GM12864 (cell line): ENCODE measurements at regions not wholly inside any gene's neighbourhood (a gene's known extent, or its start where the extent isn't known, plus 50 kb on each side); places are given as distances from the start of the nearest gene placed in this dataset.

Source experiments
- DNase-seq: peaks from one replicate; pipeline ENCODE4 v3.0.0-alpha.2; 2011; ENCODE audit warnings: low read depth
- H3K4me3 ChIP-seq: 2 replicates; pipeline ENCODE4 v1.5.1; 2011; ENCODE audit warnings: mild to moderate bottlenecking, low read depth, low read length, control low read depth
- CTCF ChIP-seq: IDR thresholded peaks from 2 replicates; pipeline ENCODE4 v1.5.1; 2011; ENCODE audit warnings: low read depth, mild to moderate bottlenecking, moderate library complexity, low read length, control low read depth, inconsistent platforms; ENCODE audit errors: missing control alignments

- no peak for TF ChIP-seq CTCF
- no peak for DNase-seq
- no peak overlapping the region for H3K4me3 ChIP-seq
Observed at GRCh38 chr3:154749514-154749913, 319.5 kb upstream of the GPR149 start.

DNA sequence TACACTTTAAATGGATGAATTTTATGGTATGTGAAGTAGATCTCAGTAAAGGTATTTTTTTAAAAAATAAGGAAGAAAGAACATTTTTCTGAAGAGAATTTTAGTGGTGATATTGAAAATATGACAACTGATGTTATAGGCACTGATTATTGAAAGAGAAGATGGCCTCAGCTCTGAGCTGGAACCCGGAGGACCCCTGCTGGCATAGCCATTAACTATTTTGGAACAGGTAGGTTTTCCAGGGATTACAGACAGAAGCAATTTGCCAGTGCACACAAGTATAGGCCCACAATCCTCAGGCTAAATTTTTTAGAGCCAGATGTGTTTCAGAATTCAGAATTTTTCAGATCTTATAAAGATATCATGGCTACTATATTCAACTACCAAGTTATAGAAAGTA is 315.9 kb upstream of the GPR149 start:
- DNase-seq = no peak
- no peak overlapping the region for H3K4me3 ChIP-seq
- no peak for TF ChIP-seq CTCF

DNA sequence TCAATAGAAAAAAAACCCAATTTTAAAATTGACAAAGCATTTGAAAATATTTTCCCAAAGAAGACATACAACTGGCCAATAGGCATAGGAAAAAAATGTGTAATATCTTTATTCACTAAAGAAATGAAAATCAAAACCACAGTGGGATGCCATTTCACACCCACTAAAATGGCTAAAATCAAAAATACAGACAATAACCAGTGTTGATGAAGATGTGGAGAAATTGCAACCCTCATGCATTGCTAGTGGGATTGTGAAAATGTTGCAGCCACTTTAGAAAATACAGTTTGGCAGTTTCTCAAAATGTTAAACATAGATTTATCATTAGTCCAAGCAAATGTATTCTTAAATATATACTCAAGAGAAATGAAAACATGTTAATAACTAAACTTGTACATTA is 315.1 kb upstream of the GPR149 start:
- TF ChIP-seq CTCF = no peak
- DNase-seq = no peak
- no peak overlapping the region for H3K4me3 ChIP-seq

- DNase-seq = no peak
- H3K4me3 ChIP-seq = no peak overlapping the region
- no peak for TF ChIP-seq CTCF
Observed at GRCh38 chr3:154743418-154743817, 313.4 kb upstream of the GPR149 start.

- TF ChIP-seq CTCF = no peak
- H3K4me3 ChIP-seq = no peak overlapping the region
- no peak for DNase-seq
Observed at GRCh38 chr3:154734468-154734867, 304.5 kb upstream of the GPR149 start.

GRCh38 chr3:154730186-154730585 is 300.2 kb upstream of the GPR149 start:
- DNase-seq = no peak
- TF ChIP-seq CTCF = no peak
- no peak overlapping the region for H3K4me3 ChIP-seq

DNA sequence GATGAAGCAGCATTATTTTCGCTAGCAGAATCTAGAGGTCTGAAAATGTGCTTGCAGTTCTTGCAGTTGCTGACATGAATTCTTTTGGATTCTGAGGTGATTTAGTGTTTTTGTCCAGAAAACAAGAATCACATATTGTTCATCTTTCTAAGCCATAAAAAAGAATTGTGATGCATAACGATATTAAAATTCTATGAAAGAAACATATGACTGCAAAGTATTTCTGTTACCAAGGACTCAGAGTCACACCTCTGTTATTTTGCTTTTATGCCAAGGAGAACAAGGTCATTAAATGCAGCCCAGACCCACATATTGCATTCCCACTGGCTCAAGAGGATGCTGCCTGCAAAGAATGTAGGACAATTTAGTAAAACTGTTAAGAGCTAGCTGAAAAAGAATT is 299.8 kb upstream of the GPR149 start:
- TF ChIP-seq CTCF = no peak
- no peak overlapping the region for H3K4me3 ChIP-seq
- no peak for DNase-seq
